Astrocyte of the cerebellum (primary cell): ENCODE measurements at regions not wholly inside any gene's neighbourhood (a gene's known extent, or its start where the extent isn't known, plus 50 kb on each side); places are given as distances from the start of the nearest gene placed in this dataset.

Experiments used
- DNase-seq: peaks from one replicate; pipeline ENCODE4 v3.0.0-alpha.2; 2011; ENCODE audit warnings: low read depth
- H3K4me3 ChIP-seq: 2 replicates; pipeline ENCODE4 v1.5.1; 2011; ENCODE audit warnings: mild to moderate bottlenecking, low read depth, low read length, moderate library complexity
- CTCF ChIP-seq: IDR thresholded peaks from 2 replicates; pipeline ENCODE4 v1.5.1; 2012; ENCODE audit warnings: low read length, low read depth, moderate library complexity, mild to moderate bottlenecking; ENCODE audit errors: missing control alignments
- in situ Hi-C: cut with HindIII; loops from 2 replicates; pipeline ENCODE4 v1.10.0; 2017; ENCODE audit warnings: low sequenced_read_pairs

DNA sequence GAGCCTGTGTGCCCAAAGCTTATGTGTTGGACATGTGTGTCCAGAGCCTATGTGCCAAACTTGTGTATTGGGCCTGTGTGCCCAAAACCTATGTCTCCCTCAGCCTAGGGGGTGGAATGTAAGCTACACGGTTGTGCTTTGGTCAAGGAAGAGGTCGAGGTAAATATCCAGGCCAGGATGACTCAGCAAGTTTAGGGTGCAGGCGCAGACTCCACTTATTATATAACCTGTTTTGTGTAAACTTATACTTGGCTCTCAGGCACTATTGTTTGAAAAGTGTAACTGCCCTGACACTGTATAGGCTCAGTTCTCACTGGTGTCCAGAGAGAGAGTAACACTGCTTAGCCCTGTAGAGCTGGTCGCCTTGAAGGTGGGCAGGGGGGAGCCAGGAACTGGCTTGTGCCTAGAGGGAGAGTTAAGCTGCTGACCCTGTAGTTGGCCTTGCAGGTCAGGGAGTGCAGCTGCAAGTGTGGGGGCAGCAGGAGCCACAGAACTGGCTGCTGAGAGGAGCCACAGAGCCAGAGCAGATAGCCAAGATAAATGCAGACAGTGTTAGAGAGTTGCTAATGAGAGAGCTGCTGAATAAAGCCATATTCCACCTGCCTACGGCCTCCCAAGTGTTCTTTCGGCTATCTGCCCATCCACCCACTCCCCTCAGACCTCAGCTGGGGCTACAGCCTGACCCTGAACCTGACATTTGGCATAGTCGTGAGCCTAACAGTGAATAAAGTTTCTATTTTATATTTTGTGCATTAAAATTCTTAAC is 517.2 kb upstream of the SLITRK1 start:
- no peak for TF ChIP-seq CTCF
- in situ Hi-C loops, result no loop called here
- H3K4me3 ChIP-seq, result no peak overlapping the region
- DNase-seq, result no peak

DNA sequence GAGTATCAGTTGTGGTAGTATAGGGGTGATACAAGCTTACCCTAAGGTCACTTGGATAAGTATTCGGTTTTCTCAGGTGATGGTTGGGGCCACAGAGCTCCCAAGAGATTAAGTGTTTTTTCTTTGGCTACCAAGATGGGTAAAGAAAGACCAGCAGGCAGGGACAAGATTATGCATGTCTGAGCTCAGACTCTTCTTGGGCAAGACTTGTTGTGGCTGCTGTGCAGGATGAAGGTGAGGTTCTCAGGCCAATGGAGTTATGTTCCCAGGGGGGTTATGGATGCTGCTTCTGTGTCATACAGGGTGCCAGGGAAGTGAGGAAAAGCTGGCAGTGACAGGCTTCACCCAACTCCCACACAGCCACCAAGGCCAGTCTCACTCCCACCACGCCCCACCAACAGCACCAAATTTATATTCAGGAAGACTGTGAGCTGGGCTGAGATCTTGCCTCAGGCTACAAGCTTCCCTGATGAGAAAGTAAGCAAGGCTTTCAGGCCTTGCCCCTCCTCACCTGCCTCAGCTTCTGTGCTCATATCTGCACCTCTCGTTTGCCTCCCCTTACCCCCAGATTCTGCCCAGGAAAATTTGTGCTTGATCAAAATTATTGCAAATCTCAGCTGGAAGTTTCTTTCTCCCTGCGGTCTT is 511.8 kb upstream of the SLITRK1 start:
- in situ Hi-C loops, result no loop called here
- no peak for DNase-seq
- no peak overlapping the region for H3K4me3 ChIP-seq
- TF ChIP-seq CTCF, result no peak

GRCh38 chr13:84380866-84381265 is 498.6 kb upstream of the SLITRK1 start:
- in situ Hi-C loops, result no loop called here
- TF ChIP-seq CTCF, result no peak
- no peak overlapping the region for H3K4me3 ChIP-seq
- no peak for DNase-seq

DNA sequence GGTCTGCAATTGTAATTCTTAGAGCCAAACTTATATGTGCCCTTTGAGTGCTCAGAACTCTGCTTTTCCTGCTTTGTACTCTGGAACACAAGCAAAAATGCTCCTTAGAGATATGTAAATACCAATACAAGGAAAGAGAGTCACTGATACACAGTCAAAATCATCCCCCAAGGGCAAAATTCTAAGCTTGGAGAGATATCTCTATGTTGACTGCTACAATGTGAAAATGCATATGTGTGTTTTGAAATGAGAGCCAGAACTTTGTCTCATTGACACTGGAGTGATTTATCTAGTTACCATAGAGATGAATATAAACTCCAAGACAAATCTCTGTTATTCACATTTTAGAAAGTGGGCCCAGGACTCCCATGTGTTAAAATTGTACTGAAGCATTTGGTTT is 494.8 kb upstream of the SLITRK1 start:
- H3K4me3 ChIP-seq, result no peak overlapping the region
- no peak for DNase-seq
- in situ Hi-C loops, result no loop called here
- TF ChIP-seq CTCF, result no peak

DNA sequence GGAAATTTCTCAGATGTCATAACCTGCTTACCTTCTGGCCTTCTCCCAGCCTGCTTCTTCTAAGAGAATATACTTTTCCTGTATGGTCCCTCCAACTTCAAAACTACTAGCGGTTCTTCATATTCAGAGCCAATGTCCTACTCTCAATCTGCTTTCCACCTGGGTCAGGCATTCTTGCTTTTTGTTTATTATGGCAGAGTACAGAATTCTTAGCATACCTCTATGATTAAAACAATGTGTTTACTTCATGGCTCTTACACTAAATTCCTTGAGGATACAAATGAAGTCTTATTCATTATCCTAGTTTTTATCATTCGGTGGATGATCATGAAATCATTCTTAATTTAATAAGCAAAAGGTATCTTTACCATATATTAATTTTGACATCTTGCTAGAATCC is 484.2 kb upstream of the SLITRK1 start:
- in situ Hi-C loops, result no loop called here
- no peak for DNase-seq
- TF ChIP-seq CTCF, result no peak
- no peak overlapping the region for H3K4me3 ChIP-seq

DNA sequence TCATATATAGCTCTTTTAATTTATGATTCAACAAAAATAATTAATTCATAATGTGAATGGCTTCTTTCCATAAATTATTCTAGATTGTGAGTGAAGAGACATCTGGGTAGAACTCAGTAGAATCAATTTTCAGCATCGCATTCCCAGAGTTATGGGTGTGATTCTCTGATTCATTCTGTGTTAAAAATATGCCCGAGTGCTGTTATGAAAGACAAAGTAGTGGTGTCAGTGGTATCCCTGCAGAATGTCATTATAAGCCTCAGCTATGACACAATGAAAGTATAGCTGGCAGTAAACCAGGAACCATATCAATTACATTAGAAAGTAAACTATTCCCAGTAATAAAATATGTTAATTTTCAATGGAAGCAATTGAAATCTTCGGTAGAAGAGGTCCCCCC is 480.5 kb upstream of the SLITRK1 start:
- DNase-seq, result no peak
- H3K4me3 ChIP-seq, result no peak overlapping the region
- no peak for TF ChIP-seq CTCF
- in situ Hi-C loops, result no loop called here
